NCI-H2196 treated with DMSO at 0.1 percent for 48 hours (cell line): ENCODE measurements at regions not wholly inside any gene's neighbourhood (a gene's known extent, or its start where the extent isn't known, plus 50 kb on each side); places are given as distances from the start of the nearest gene placed in this dataset.

Source experiments
- DNase-seq: peaks from one replicate; lab custom pipeline; 2025; ENCODE audit not compliant: unreplicated experiment; lab: John Stamatoyannopoulos, UW

DNA sequence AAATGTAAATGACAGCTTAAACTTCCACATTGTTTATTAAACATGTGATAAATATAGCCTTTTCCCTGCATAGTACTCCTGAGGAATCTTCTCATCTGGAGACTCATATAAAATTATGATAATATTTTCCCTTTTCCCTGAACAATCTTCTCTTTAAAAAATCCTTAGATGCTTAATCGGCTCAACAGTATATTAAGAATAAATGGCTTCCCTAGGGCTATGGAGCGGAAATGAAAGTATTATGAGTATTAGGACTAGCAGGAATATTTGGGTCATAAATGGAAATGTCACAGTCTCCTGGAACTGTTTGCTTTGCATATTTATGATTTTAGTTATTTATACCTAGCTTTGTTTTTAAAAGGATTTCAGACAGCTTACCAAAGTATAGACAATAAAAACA is 200.7 kb upstream of the PDE5A start:
- DNase-seq = no peak

- DNase-seq = no peak
These were observed 197.1 kb upstream of the PDE5A start for GRCh38 chr4:119825696-119826095.

DNA sequence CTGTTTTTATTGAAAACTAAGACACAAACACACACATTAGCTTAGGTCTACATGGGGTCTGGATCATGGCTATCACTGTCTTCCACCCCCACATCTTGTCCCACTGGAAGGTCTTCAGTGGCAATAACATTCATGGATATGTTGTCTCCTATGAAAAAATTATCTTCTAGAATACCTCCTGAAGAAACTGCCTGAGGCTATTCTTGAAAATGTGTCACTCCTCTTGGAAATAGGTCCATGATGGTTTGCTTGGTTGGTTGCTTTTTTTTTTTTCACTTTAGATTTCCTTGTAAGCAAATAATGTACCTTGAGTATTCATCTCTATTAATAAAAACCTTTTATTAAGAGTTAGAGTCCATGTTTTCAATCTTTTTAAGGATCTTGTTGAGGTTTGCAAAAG is 195.3 kb upstream of the PDE5A start:
- no peak for DNase-seq

- no peak for DNase-seq
These were observed 194.4 kb upstream of the PDE5A start for GRCh38 chr4:119823045-119823444.

- no peak for DNase-seq
These were observed 187.9 kb upstream of the PDE5A start for GRCh38 chr4:119816473-119816872.

- DNase-seq = no peak
These were observed 181.4 kb upstream of the PDE5A start for GRCh38 chr4:119810001-119810400.

DNA sequence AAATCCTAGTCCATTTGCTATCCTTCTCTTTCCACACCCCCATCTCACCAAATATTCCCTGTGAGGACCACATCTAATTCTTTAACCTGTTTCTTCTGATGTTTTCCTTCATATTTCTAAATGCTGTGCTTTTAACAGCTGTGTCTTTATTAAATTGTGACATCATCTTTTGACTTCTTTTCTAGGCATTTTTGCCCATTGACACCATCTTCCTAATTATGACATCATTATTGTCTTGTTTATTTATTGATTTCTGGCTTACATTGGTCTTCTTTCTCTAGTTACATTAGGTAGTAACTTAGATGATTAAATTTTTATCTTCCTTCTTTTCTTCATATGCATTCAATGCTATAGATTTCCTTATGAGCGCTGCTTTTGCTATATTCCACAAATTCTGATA is 175.8 kb upstream of the PDE5A start:
- DNase-seq = no peak

DNA sequence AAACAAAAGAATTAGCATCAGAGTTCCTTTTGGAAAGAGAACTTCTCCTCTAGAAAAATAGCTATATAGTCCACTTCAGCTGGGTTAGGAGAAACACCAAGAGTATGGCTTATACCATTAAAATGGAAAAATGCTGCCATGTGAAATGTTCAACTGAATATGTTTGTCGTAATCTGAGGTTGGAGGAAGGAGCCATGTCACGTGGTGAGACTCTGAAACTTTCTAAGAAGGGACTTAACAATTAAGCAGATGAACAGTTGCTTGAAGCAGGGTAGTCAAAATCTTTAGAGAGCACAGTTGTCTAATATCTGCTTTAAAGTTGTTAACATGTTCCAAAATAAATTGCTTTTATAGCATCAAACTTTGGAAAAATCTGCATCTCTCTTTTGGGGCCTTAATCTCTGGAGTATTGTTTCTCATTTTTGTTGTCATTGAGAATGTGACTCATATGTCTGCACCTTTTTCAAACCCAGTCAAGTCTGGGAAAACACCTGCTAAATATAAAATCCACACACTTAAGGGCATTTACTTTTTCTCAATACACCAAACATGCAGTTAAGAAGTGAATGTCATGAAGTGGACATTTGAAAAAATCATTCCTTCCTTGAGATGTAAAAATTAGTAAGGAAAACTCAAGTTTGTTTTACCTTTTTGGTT is 168.8 kb upstream of the PDE5A start:
- no peak for DNase-seq

DNA sequence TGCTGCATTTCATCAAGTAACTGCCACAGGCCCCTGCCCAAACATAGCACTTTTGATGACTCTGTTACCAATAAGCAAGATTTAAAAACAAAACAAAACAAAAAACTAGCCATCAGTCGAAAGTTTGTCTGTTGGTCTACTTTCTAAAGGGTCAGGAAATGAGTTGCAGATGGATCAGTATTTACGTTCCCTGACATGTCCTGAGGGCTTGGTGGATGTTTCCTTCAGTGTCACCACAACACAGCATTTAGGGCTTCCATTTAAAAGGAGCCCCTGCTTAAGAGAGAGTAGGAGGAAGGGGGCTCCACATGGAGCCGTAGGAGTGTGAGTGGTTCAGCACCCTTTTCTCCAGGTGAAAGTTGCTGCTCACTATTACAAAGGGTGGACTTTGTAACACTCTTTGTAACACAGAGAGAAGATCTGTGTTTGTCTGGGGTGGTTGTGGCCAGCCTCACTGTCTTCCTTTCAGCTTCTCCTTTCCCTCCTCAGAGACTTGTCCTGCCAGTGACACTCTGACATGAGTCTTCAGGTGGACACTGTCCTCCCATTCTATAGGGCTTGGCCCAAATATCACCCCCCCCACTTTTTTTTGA is 167.5 kb upstream of the PDE5A start:
- DNase-seq = no peak

- no peak for DNase-seq
These were observed 166.1 kb upstream of the PDE5A start for GRCh38 chr4:119794681-119795080.

DNA sequence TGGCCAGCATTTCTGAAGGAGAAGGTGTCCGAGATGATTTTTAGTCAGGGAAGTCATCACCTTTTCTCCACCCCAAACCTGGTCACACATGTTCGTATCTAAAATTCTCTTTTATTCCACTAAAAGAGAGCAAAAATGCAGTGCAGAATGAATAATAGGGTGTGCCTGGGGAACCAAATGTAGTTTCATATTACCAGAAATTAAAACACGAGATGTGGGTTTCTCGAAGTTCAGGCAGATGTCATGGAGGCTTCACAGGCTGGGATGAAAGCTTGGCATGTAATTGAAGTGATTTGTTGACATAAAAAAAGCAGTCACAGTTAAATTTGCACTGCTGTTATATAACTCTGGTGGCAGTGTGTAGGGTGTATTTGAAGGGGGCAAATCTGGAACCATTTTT is 165.5 kb upstream of the PDE5A start:
- DNase-seq = no peak

DNA sequence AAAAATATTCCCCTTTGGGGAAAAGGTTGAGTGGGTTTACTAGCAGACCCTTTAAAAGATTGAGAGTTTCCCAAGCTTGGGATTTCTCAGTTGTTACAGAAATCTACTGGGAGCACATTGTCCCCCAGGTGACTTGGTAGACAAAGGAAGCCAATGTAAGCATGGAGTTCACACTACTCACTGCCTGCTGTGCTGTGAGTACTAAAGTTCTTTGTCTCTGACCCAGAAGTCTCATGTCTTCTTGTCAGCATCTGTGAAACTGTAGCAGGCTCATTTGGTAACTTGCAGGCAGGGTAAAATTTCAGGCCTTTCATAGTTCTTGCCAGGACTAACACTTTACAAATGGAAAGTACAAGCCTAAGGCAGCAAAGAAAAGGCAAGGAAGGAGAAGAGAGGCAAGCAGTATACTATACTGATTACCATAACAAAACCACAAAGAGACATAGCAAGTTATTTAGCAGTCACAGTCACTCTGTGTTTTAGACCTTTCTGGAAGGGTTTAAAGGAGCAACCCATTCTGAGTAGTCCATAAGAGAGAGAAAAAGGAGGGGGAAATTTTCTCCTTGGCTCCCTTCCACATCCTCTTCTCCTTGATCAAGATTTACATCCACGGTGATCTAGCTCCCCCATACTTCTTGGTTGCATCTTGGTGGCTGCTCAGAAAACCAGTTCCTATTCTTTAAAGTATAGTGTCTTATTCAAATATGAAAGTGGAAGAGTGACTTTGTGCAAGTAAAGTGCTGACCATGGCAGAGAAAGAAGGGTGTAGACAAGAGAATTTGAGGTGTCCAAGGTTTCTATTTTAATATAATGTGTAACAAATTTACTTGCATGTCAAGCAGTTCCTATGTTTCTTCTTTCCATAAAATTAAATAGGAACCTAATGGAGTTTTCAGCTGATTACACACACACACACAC is 160.0 kb upstream of the PDE5A start:
- no peak for DNase-seq

DNA sequence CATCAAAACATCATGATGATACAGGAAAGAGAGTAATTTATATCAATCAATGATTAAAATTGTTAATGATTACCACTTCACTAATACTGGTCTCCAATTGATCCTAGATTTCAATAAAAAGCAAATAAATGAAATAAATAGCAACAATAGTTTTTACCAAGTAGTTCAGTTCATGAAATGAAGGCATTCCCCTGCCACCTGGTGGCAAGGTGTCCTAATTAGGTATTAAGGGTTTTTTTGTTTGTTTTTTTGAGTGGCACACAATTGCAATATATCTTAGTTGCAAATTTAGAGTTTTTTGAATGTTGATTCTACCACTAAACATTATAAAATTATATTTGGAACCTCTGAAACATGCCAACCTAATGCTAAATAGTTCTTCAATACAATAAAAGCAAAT is 157.4 kb upstream of the PDE5A start:
- DNase-seq = no peak

- DNase-seq = no peak
These were observed 154.8 kb upstream of the PDE5A start for GRCh38 chr4:119783189-119783983.

DNA sequence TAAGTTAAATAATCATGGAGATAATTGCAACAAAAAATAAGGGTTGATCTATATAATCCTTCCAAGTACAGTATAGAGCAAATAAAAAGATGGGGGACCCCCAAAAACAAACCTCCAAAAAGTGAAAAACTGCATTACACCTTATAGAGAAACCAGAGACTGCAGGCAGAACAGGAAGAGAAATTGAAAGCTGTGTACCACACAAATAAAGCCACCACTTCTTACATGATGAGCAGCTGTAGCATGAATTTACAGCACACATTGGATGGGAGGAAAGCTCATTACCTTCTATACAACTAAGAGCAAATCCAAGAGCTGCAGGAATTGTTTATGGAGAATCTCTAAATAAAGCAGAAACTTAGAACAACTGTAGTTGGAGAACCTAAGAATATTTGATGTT is 152.4 kb upstream of the PDE5A start:
- DNase-seq = no peak

GRCh38 chr4:119774840-119775239 is 146.2 kb upstream of the PDE5A start:
- no peak for DNase-seq

GRCh38 chr4:119765951-119766350 is 137.3 kb upstream of the PDE5A start:
- no peak for DNase-seq

DNA sequence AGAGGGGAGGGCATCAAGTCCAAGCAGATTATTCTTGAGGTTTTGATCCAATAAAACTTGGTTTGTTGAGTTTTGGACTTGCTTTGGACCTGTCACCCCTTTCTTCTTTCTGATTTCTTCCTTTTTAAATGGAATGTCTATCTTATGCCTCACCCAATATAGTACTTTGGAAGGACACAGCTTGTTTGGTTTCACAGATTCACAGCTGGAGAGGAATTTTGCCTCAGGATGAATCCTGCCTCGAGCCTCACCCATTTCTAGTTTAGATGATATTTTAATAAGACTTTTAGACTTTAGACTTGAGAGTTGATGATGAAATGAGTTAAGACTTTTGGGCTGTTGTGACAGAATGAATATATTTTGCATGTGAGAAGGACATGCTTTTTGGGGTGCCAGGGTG is 136.9 kb upstream of the PDE5A start:
- no peak for DNase-seq

GRCh38 chr4:119763386-119763785 is 134.8 kb upstream of the PDE5A start:
- no peak for DNase-seq

DNA sequence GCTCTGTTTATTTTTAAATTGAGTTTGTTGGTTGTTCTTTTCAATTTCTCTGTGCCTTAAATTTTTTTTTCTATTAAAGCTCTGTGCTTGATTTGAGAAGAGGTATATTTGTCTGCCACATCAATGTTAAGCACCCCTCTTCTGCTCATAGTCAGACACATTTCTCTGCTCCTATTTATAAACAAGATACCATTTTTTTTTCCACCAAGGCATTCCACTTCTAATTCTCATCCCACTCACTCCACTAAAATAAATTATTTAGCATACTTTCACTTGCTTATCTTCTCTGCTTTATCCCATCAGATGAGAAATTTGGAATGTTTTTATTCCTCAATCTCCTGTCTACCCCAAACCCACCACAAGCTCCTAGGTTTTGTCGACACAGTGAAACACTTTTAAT is 127.0 kb upstream of the PDE5A start:
- no peak for DNase-seq

DNA sequence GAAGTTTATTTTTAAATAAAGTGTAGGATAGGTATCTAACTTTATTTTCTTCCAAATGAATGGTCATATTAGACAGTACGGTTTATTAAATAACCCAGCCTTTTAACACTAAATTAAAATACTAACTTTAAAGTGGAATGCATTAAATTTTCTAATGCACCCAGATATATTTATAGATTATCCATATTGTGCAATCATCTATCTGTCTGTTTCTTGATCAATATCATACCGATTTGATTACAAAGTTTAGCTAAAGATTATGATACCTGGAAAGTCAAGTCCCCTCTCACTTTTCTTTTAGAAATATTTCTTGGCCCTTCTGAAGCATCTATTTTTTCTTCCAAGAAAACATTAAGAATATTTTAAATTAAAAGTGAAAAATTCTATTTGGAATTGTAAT is 124.3 kb upstream of the PDE5A start:
- DNase-seq = no peak
